Fibroblast of lung (primary cell): ENCODE measurements at regions not wholly inside any gene's neighbourhood (a gene's known extent, or its start where the extent isn't known, plus 50 kb on each side); places are given as distances from the start of the nearest gene placed in this dataset.

Experiments
- DNase-seq, 2 donors: peaks; one replicate each; pipeline versions ENCODE4 v3.0.0 to v3.0.0-alpha.2; 2010; ENCODE audit warnings: low read depth in 2 of 2
- H2AFZ ChIP-seq: 2 replicates; pipeline ENCODE4 v1.5.1; 2012; ENCODE audit warnings: low read length, control low read depth, inconsistent platforms
- H3K27ac ChIP-seq: 2 replicates; pipeline ENCODE4 v1.5.1; 2011; ENCODE audit warnings: low read length, control low read depth; ENCODE audit not compliant: insufficient read depth
- H3K27me3 ChIP-seq: 2 replicates; pipeline ENCODE4 v1.5.1; 2011; ENCODE audit warnings: mild to moderate bottlenecking, low read length; ENCODE audit not compliant: control insufficient read depth, insufficient read depth
- H3K36me3 ChIP-seq: 2 replicates; pipeline ENCODE4 v1.5.1; 2011; ENCODE audit warnings: low read length; ENCODE audit not compliant: control insufficient read depth, insufficient read depth
- H3K4me1 ChIP-seq: 2 replicates; pipeline ENCODE4 v1.5.1; 2011; ENCODE audit warnings: low read length; ENCODE audit not compliant: control insufficient read depth, insufficient read depth; ENCODE audit errors: extremely low read depth
- H3K4me2 ChIP-seq: 2 replicates; pipeline ENCODE4 v1.5.1; 2011; ENCODE audit warnings: low read length, control low read depth; ENCODE audit not compliant: insufficient read depth; ENCODE audit errors: extremely low read depth
- H3K4me3 ChIP-seq, 4 experiments: fragments of 200-600 bp in 1 of 4; sonication (generic) in 1 of 4; replicated peaks in 1 of 4; 2 replicates each; pipeline ENCODE4 v1.5.1; 2011 to 2016; ENCODE audit warnings: low read length in 4 of 4, low read depth in 3 of 4, mild to moderate bottlenecking in 3 of 4, control low read depth in 2 of 4, inconsistent platforms in 1 of 4, mixed read lengths in 1 of 4; ENCODE audit not compliant: insufficient read depth in 1 of 4; ENCODE audit errors: control extremely low read depth in 1 of 4
- H3K79me2 ChIP-seq: 2 replicates; pipeline ENCODE4 v1.5.1; 2012; ENCODE audit warnings: mild to moderate bottlenecking, low read length, inconsistent platforms; ENCODE audit not compliant: control insufficient read depth, insufficient read depth
- H3K9ac ChIP-seq: 2 replicates; pipeline ENCODE4 v1.5.1; 2011; ENCODE audit warnings: mild to moderate bottlenecking, low read length, control low read depth; ENCODE audit not compliant: insufficient read depth
- H3K9me3 ChIP-seq: 2 replicates; pipeline ENCODE4 v1.5.1; 2012; ENCODE audit warnings: low read depth, low read length; ENCODE audit not compliant: control insufficient read depth, insufficient read depth
- H4K20me1 ChIP-seq: 2 replicates; pipeline ENCODE4 v1.5.1; 2011; ENCODE audit warnings: low read length; ENCODE audit not compliant: control insufficient read depth, insufficient read depth; ENCODE audit errors: extremely low read depth
- EZH2 ChIP-seq: IDR thresholded peaks from 2 replicates; pipeline ENCODE4 v1.5.1; 2012; ENCODE audit warnings: low read length, control low read depth, mild to moderate bottlenecking; ENCODE audit errors: missing control alignments
- TF ChIP-seq, protein P1 (sequence below), 2 donors: IDR thresholded peaks in 1 of 2; conservative IDR thresholded peaks in 1 of 2; 1 replicate in 1 of 2; 2 replicates in 1 of 2; pipeline ENCODE4 v1.5.1; 2011 to 2012; ENCODE audit warnings: low read length in 2 of 2, control low read depth in 1 of 2, inconsistent platforms in 1 of 2, low read depth in 1 of 2, mild to moderate bottlenecking in 1 of 2

DNA sequence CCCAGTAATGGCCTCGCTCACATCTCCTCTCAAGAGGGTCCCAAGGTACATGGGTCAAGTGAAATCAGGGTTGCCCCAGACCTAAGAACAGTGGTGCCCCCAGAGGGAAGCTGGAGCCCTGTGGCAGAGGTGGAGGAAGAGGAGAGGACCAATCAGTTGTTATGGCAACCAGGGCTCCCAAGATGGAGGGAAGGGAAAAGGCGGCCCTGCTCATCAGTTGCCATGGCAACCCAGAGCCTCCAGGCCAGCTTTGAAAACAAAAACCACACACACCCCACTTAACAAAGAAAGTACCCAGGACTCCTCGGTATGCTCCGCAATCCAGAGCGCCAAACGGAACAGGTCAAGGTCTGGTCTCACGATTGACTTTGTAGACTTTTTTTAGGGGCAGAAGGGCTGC lies 53.5 kb upstream of the SLC35C1 start:
- no peak for DNase-seq
- Histone ChIP-seq H2AFZ (no peak overlapping the region), H3K36me3 (no peaks in the 10 kb centered on the region), H3K27ac (no peak overlapping the region), H4K20me1 (no peaks in the 10 kb centered on the region), H3K4me1 (no peaks in the 10 kb centered on the region), H3K9ac (no peak overlapping the region), H3K4me3 (no peak overlapping the region), H3K4me2 (no peak overlapping the region), H3K9me3 (no peaks in the 10 kb centered on the region), H3K27me3 (peaks cover 11% of the 10 kb centered on the region), H3K79me2 (no peaks in the 10 kb centered on the region)
- TF ChIP-seq EZH2: no peak
- TF ChIP-seq, protein P1, sequence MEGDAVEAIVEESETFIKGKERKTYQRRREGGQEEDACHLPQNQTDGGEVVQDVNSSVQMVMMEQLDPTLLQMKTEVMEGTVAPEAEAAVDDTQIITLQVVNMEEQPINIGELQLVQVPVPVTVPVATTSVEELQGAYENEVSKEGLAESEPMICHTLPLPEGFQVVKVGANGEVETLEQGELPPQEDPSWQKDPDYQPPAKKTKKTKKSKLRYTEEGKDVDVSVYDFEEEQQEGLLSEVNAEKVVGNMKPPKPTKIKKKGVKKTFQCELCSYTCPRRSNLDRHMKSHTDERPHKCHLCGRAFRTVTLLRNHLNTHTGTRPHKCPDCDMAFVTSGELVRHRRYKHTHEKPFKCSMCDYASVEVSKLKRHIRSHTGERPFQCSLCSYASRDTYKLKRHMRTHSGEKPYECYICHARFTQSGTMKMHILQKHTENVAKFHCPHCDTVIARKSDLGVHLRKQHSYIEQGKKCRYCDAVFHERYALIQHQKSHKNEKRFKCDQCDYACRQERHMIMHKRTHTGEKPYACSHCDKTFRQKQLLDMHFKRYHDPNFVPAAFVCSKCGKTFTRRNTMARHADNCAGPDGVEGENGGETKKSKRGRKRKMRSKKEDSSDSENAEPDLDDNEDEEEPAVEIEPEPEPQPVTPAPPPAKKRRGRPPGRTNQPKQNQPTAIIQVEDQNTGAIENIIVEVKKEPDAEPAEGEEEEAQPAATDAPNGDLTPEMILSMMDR (conservative IDR thresholded peaks at IDR 0.05 in 1 of 2, IDR thresholded peaks at IDR 0.05 in 1 of 2; ENCODE audit: low read depth in 1 of 2, low read length in 2 of 2): no peak

DNA sequence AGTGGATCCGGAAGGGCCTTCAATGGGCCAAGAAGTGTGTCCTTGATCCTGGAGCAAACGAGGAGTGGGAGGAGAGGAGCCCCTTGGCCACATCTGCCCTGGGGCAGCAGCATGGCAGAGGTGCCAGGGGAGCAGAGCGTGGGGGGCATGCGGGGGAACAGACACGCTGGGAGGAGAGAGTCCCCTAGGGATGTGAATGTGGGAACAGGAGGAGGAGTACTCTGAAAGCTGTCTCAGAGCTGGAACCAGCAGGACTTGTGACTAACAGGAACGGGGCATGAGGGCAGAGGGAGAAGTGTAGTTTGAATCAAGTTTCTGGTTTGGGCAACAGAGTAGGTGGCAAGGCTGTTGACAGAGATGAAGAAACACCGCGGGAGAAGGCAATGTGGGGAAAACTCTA lies 54.5 kb upstream of the SLC35C1 start:
- Histone ChIP-seq H3K4me1 (no peaks in the 10 kb centered on the region), H3K36me3 (no peaks in the 10 kb centered on the region), H3K9me3 (no peaks in the 10 kb centered on the region), H3K4me3 (no peak overlapping the region), H4K20me1 (no peaks in the 10 kb centered on the region), H3K4me2 (no peak overlapping the region), H3K9ac (no peak overlapping the region), H2AFZ (no peak overlapping the region), H3K27ac (no peak overlapping the region), H3K79me2 (no peaks in the 10 kb centered on the region), H3K27me3 (peaks cover 10% of the 10 kb centered on the region)
- DNase-seq: no peak
- TF ChIP-seq EZH2: no peak
- TF ChIP-seq, protein P1 (conservative IDR thresholded peaks at IDR 0.05 in 1 of 2, IDR thresholded peaks at IDR 0.05 in 1 of 2; ENCODE audit: low read depth in 1 of 2, low read length in 2 of 2): no peak

DNA sequence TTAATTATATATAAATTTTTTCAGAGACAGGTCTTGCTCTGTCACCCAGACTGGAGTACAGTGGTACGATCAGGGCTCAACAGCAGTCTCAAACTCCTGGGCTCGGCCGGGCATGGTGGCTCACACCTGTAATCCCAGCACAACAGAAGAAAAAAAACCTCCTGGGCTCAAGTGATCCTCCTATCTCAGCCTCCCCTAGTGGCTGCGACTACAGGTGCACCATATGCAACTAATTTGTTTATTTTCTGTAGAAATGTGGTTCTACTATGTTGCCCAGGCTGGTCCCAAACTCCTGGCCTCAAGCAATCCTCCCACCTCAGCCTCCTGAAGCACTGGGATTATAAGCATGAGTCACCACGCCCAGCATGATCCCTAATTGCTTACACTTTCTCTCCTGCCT lies 56.1 kb upstream of the SLC35C1 start:
- Histone ChIP-seq H3K9ac (no peak overlapping the region), H3K27me3 (peaks cover 5% of the 10 kb centered on the region), H3K4me3 (no peak overlapping the region), H4K20me1 (no peaks in the 10 kb centered on the region), H2AFZ (no peak overlapping the region), H3K4me2 (no peak overlapping the region), H3K4me1 (no peaks in the 10 kb centered on the region), H3K27ac (no peak overlapping the region), H3K79me2 (no peaks in the 10 kb centered on the region), H3K9me3 (no peaks in the 10 kb centered on the region), H3K36me3 (no peaks in the 10 kb centered on the region)
- DNase-seq: no peak
- TF ChIP-seq EZH2: no peak
- TF ChIP-seq, protein P1 (conservative IDR thresholded peaks at IDR 0.05 in 1 of 2, IDR thresholded peaks at IDR 0.05 in 1 of 2; ENCODE audit: low read depth in 1 of 2, low read length in 2 of 2): no peak
